GM19324 (cell line): ENCODE measurements at regions not wholly inside any gene's neighbourhood (a gene's known extent, or its start where the extent isn't known, plus 50 kb on each side); places are given as distances from the start of the nearest gene placed in this dataset.
"Not testable (repeated sequence)": the region's sequence is repeated elsewhere in the genome, so short reads cannot be mapped to it uniquely, and the experiment has no call there.

Source experiments
- ATAC-seq: cut with Tn5 transposase; IDR thresholded peaks from one replicate; pipeline ENCODE4 v1.9.1; 2021; ENCODE audit warnings: mild to moderate bottlenecking, moderate library complexity; ENCODE audit not compliant: unreplicated experiment, low FRiP score

GRCh38 chr6:163751032-163751525 lies 336.6 kb downstream of the QKI start:
- ATAC-seq, result no peak

GRCh38 chr6:163750431-163751031 lies 336.0 kb downstream of the QKI start:
- ATAC-seq, result no peak

- ATAC-seq, result no peak
Measured at GRCh38 chr6:163748886-163749285, 334.4 kb downstream of the QKI start.

GRCh38 chr6:163748036-163748435 lies 333.5 kb downstream of the QKI start:
- no peak for ATAC-seq

- not testable (repeated sequence) for ATAC-seq
Measured at GRCh38 chr6:163747058-163747457, 332.5 kb downstream of the QKI start.

- no peak for ATAC-seq
Measured at GRCh38 chr6:163745536-163746400, 331.2 kb downstream of the QKI start.

GRCh38 chr6:163744256-163744925 lies 329.9 kb downstream of the QKI start:
- no peak for ATAC-seq

GRCh38 chr6:163743796-163744195 lies 329.3 kb downstream of the QKI start:
- ATAC-seq, result no peak

- no peak for ATAC-seq
Measured at GRCh38 chr6:163741743-163742363, 327.3 kb downstream of the QKI start.

GRCh38 chr6:163741342-163741741 lies 326.8 kb downstream of the QKI start:
- ATAC-seq, result no peak

- ATAC-seq, result no peak
Measured at GRCh38 chr6:163739966-163740365, 325.4 kb downstream of the QKI start.

- no peak for ATAC-seq
Measured at GRCh38 chr6:163739408-163739725, 324.8 kb downstream of the QKI start.

- ATAC-seq, result peak; percentile 53
Measured at GRCh38 chr6:163738725-163739407, 324.3 kb downstream of the QKI start.

- ATAC-seq, result no peak
Measured at GRCh38 chr6:163738304-163738703, 323.8 kb downstream of the QKI start.

- ATAC-seq, result no peak
Measured at GRCh38 chr6:163735076-163735475, 320.6 kb downstream of the QKI start.

- ATAC-seq, result no peak
Measured at GRCh38 chr6:163733061-163733460, 318.5 kb downstream of the QKI start.

- no peak for ATAC-seq
Measured at GRCh38 chr6:163732479-163732878, 318.0 kb downstream of the QKI start.

- not testable (repeated sequence) for ATAC-seq
Measured at GRCh38 chr6:163732014-163732351, 317.5 kb downstream of the QKI start.

GRCh38 chr6:163731215-163732013 lies 316.9 kb downstream of the QKI start:
- ATAC-seq, result no peak
